ENCODE measurements at regions not wholly inside any gene's neighbourhood (a gene's known extent, or its start where the extent isn't known, plus 50 kb on each side); places are given as distances from the start of the nearest gene placed in this dataset.

DNA sequence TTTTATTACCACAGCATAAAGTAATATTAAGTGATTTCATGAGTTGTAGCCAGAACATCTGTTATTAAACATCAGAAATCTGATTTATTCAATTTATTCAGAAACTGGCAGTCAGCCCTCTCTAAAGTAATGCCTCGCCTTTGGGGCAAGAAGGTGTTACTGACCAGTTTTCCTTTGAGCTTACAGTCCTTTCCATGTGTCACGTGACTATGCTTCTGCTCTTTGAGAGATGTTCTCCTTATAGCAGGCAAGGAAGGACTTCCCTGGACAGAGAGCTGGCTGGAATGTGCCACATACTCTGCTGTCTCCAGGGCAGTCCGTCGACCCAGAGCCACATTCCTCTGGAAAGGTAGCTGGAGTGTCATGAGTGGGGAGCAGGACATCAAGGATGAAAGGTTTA is 119.7 kb downstream of the RDH14 start:
- TF ChIP-seq CTCF (IDR thresholded peaks at IDR 0.05; ENCODE audit: low read depth, low read length, poor library complexity, severe bottlenecking) (no peak), EZH2phosphoT487 (IDR thresholded peaks at IDR 0.05; ENCODE audit: borderline replicate concordance, low read length) (no peak)
